HG02610 (cell line): ENCODE measurements at regions not wholly inside any gene's neighbourhood (a gene's known extent, or its start where the extent isn't known, plus 50 kb on each side); places are given as distances from the start of the nearest gene placed in this dataset.

ENCODE experiments used
- ATAC-seq: cut with Tn5 transposase; IDR thresholded peaks from one replicate; pipeline ENCODE4 v1.9.1; 2021; ENCODE audit warnings: mild to moderate bottlenecking, moderate library complexity; ENCODE audit not compliant: unreplicated experiment

- ATAC-seq, result no peak
Observed at GRCh38 chr2:5368263-5368662, 323.9 kb upstream of the SOX11 start.

- no peak for ATAC-seq
Observed at GRCh38 chr2:5369510-5369909, 322.7 kb upstream of the SOX11 start.

- ATAC-seq, result no peak
Observed at GRCh38 chr2:5370158-5370557, 322.0 kb upstream of the SOX11 start.

- no peak for ATAC-seq
Observed at GRCh38 chr2:5372141-5372540, 320.0 kb upstream of the SOX11 start.

GRCh38 chr2:5373200-5373599 is 319.0 kb upstream of the SOX11 start:
- ATAC-seq, result no peak

- ATAC-seq, result no peak
Observed at GRCh38 chr2:5374762-5375161, 317.4 kb upstream of the SOX11 start.

GRCh38 chr2:5377323-5377722 is 314.9 kb upstream of the SOX11 start:
- ATAC-seq, result no peak

GRCh38 chr2:5379811-5380210 is 312.4 kb upstream of the SOX11 start:
- ATAC-seq, result no peak

GRCh38 chr2:5385596-5385995 is 306.6 kb upstream of the SOX11 start:
- ATAC-seq, result no peak

- ATAC-seq, result no peak
Observed at GRCh38 chr2:5387406-5387805, 304.8 kb upstream of the SOX11 start.

- ATAC-seq, result no peak
Observed at GRCh38 chr2:5389740-5390139, 302.4 kb upstream of the SOX11 start.

GRCh38 chr2:5391362-5391761 is 300.8 kb upstream of the SOX11 start:
- ATAC-seq, result no peak

GRCh38 chr2:5392658-5393057 is 299.5 kb upstream of the SOX11 start:
- ATAC-seq, result no peak

GRCh38 chr2:5393474-5393873 is 298.7 kb upstream of the SOX11 start:
- no peak for ATAC-seq

- ATAC-seq, result no peak
Observed at GRCh38 chr2:5394223-5394622, 298.0 kb upstream of the SOX11 start.

- ATAC-seq, result no peak
Observed at GRCh38 chr2:5401115-5401657, 291.0 kb upstream of the SOX11 start.

GRCh38 chr2:5403392-5403791 is 288.8 kb upstream of the SOX11 start:
- no peak for ATAC-seq

GRCh38 chr2:5409898-5410381 is 282.2 kb upstream of the SOX11 start:
- ATAC-seq, result no peak

GRCh38 chr2:5410991-5411700 is 281.0 kb upstream of the SOX11 start:
- no peak for ATAC-seq

- ATAC-seq, result no peak
Observed at GRCh38 chr2:5412001-5412400, 280.2 kb upstream of the SOX11 start.

GRCh38 chr2:5433855-5434254 is 258.3 kb upstream of the SOX11 start:
- no peak for ATAC-seq

- ATAC-seq, result no peak
Observed at GRCh38 chr2:5437375-5437774, 254.8 kb upstream of the SOX11 start.

GRCh38 chr2:5440174-5440573 is 252.0 kb upstream of the SOX11 start:
- no peak for ATAC-seq
